HG02870 (cell line): ENCODE measurements at regions not wholly inside any gene's neighbourhood (a gene's known extent, or its start where the extent isn't known, plus 50 kb on each side); places are given as distances from the start of the nearest gene placed in this dataset.

Experiments
- ATAC-seq: cut with Tn5 transposase; IDR thresholded peaks from one replicate; pipeline ENCODE4 v1.9.1; 2021; ENCODE audit warnings: mild to moderate bottlenecking, moderate library complexity; ENCODE audit not compliant: unreplicated experiment

DNA sequence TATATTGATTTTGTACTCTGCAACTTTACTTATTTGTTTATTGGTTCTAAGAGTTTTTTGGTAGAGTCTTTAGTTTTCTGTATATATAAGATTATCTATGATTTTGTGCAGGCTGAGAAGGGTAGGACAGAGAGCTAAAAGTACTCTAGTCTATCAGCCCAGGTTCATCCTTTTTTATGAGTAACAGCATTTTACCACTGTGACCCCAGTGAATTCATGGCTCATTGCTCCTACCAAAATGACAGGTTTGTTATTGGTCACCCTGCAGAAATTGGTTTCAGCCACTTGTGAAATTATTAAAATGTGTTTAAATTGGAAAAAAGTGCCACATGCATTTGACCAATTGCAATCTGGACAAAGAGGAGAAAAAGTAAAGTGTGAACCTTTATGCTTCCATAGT, 421.4 kb upstream of the DAB2 start:
- no peak for ATAC-seq

DNA sequence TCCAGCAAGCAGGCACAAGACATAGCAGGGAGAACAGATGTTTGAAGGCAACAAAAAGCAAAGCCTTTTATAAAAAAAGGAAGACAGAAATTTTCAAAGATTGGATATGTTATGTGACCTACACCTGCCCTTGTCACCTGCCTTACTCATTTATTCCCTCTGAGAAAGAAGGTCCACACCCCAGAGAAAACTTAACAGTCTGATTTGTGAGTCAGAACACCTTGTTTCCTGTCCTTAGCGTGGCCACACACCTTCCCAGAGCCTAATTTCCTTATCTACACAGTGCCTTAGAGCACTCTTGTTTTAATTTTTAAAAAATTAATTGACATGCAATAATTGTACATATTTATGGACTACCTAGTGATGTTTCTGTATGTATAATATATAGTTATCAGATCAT, 419.0 kb upstream of the DAB2 start:
- ATAC-seq: no peak

DNA sequence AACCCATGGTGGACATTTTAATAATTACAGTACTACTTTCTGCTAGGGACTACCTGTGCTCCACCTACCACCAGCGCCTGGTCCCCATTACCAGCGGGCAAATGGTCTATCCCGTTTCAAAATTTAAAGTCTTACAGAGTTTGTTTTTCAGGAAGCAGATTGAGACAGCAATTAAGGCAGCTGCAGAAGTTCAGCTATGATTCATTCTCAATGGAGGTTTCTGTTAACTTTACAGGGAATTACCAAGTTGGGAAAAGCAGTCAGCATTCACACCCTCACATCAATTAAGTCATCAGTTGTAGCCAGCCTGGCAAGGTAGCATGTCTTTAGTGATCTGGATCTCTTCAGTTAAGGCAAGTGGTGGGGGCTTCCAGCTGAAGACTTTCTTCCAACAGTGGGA, 410.6 kb upstream of the DAB2 start:
- no peak for ATAC-seq

DNA sequence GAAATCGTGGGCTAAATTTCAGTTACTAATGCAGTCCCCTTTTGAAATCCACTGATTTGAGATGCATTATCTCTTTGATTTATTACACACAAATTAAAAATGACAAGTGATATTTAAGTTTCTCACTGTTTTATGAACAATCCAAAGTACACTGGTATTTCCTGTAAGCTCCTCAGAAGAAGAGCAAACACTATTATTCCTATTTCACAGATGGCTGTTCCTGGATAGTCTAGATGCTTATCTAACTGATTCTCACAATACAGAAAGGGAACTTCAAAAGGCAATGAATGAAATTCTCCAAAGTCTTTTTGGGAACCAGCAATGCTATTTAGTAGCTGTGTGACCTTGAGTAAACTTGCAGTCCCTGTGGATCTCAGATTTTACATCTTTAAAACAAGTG, 404.7 kb upstream of the DAB2 start:
- no peak for ATAC-seq

DNA sequence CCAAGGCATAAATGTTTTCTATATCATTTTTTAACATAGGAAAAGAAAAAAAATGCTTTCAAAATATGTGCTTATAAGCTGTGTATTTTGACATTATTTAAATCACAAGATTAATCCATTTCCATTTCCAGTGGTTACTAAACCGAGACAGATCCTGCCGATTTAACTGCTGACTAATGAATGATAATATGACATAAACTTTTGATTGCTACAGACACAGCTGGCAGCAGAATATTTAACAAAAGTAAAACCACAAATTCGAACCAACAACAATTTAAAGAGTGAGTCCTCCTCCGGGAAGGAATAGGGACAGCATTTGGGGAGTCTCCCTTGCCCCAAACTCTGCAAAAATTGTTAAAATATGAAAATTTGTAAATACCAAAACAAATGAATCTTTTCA, 401.3 kb upstream of the DAB2 start:
- no peak for ATAC-seq

DNA sequence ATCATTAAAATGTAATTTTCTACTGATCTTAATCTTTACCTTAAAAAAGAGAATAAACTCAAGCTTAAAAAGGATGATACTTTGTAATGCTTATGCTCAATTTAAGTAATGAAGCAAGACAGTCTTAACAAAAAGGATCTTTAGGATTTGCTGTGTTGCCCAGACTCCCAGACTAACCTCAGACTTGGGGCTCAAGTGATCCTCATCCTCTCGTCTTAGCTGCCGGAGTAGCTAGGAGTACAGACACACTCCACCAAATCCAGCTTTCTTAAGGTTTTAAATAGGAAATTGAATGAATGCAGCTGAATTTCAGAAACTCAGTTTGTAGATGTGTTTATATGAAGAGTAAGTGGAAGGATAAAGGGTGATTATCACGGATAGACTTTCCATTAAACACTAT, 400.5 kb upstream of the DAB2 start:
- ATAC-seq: no peak

DNA sequence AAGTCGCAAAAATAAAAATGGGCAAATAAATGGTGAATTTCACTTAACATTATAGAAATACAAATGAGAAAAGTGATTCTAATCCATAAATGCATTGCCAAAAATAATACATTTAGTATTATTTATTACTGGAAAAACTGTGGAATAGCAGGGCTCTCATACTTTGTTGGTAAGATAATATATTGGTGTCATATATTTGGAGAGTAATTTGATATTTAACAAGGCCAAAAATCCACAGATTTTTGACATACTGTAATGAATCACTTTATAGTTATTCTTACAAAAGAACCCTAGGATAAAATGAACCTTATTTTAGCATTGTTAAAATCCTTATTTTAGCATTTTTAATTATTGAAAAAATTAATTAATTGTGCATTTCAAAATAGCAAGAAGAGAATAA, 397.2 kb upstream of the DAB2 start:
- no peak for ATAC-seq

DNA sequence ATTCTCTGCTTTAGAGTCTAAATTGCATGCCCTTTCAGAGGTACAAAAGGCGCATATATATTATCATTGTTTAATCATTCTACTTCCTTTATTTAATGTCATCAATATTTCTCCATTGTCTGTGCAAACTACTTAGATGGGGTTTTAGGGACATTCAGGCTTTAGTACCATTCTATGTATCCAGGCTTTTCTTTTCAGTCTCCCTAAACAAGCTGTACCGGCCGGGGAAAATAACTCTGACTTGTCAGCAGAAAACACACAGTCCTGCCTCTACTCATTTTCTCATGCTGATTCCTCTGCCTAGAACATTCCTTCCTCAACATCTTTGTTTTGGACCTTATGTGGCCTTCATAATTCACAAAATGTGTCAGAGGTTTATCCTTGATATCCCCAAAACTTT, 392.1 kb upstream of the DAB2 start:
- no peak for ATAC-seq

DNA sequence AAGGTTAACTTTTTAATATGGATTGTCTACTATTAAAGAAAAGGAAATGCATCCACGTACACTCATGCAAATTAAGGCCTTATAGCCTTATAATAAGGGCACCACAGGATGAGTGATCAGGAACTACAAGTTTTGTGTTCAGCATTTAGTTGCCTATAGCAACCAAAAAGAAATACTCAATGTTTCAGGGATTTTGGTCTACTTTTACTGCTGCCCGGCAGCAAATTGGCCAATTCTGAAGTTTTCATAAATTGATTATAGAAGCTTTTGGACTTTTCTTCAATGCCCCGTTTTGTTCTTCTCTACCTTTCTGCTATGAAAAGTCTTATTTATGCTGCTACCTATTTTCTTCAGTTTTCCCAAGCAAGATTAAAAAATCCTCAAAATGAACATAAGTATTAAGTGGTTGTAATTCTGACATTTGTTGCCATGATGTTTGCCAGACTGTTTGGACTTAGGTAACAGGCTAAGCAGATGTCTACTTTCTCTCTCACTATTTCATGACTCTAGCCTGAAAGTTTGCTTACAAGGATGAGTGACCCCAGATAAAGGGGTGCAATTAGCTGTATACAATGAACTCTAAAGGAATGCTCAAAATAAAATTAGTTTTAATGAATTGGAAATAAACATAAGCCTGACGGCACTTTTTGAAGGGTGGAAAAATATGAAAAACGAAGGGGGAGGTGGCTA, 391.5 kb upstream of the DAB2 start:
- ATAC-seq: no peak

DNA sequence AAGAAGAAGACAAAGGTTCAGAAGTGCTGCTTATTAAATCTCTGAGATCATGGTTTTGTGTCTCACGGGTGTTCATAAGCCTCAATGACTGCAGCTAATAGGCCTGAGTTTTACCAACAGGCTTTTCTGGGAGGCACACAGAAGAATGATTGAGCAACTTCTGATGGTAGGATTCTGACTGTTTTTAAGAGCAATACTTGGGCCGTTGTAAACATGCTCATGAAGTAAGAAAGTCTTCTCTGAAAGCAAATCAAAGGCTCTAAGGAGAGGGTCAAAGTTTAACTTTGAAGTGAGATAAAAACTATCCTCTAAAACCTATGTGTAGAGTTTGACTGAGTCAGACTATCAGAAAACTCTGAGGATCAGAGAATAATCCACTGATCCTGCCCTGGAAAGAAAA, 390.9 kb upstream of the DAB2 start:
- ATAC-seq: no peak

DNA sequence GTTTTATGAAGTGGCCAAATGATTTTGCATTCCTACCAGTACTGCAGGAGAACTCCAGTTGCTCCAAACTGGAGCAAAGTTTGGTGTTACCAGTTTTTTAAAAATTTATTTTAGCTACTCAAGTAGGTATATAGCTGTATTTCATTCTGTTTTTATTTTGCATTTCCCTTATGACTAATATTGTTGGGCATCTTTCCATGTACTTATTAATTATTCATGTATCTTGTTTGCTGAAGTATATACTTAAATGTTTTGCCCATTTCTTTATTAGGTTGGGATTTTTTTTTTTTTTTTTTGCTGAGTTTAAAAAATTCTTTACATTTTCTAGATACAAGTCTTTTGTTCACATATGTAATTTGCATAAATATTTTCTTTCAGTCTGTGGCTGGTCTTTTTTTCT, 386.6 kb upstream of the DAB2 start:
- no peak for ATAC-seq

DNA sequence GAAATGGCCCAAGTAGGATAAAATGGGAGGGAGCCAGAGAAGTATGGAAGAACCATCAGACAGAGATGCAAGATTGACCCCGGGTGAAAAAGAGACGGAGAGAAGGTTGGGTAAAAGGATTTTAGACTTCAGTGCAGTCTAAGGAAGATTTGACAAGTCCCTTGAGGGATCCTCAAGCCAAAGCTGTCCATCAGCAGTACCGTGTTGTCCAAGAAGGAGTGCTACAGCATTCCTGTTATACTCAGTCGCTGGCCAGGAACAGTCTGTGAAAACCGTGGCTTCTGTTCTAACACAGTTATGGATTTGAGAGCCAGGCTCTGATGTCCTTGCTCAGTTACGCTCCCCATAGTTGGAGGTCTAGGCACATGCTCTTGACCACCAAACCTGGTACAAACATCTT, 383.9 kb upstream of the DAB2 start:
- ATAC-seq: no peak

DNA sequence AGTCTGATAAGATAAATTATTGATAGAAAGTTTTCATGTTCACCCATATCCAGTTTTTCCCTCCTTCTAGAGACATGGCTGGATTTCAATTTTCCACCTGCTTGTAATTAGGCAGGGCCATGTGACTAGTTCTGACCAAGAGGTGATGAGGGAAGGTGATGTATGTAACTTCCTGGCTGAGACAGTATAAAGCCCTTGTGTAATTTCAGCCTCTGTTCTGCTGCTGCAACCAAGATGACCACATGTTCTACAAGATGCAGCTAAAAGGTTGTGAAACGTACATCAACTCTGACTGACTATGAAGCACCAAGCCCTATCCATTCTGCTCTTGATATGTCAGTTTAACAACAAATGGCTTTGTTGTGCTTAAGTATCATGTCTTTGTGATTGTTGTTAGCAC, 376.5 kb upstream of the DAB2 start:
- ATAC-seq: no peak

DNA sequence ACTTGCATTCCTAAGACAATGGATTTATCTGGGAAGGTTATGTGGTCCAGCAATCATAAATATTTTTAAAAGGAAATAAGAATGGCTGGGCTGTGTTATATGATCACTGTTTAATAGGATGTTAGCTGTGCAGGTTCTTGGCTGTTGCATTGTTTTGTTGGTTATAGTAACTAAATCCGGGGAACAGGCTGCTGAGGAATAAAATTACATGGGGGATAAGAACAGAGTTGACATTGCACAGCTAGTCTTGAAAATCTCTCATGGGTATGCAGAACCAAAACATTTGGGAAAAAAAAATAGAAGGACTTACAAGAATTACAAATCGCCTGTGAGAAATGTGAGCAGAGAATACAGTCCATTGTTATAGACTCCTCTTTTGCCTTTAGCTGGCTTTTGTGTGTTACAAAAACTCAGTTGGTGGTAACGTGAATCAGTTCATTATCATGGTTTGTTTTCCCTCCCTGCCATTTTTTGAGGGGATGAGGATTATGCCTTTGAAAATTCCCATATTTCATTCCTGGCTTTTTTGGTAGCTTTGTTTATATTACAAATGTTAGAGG, 375.3 kb upstream of the DAB2 start:
- ATAC-seq: no peak

DNA sequence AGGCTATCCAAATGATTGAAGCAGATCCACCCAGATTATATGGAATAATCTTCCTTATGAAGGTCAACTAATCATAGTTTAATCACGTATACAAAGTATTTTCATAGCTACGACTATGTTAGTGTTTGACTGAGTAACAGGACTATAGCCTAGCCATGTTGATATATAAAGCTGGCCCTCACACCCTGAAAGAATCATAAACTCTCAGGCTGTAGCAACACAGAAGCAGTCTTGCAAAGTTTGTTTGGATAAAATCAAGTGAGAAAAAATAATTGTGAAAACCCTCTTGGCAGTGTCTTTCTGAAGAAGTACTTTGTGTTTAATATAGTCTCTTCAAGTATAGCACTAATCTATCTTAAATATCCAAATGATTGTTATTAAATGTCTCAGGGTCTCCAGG, 374.5 kb upstream of the DAB2 start:
- no peak for ATAC-seq

DNA sequence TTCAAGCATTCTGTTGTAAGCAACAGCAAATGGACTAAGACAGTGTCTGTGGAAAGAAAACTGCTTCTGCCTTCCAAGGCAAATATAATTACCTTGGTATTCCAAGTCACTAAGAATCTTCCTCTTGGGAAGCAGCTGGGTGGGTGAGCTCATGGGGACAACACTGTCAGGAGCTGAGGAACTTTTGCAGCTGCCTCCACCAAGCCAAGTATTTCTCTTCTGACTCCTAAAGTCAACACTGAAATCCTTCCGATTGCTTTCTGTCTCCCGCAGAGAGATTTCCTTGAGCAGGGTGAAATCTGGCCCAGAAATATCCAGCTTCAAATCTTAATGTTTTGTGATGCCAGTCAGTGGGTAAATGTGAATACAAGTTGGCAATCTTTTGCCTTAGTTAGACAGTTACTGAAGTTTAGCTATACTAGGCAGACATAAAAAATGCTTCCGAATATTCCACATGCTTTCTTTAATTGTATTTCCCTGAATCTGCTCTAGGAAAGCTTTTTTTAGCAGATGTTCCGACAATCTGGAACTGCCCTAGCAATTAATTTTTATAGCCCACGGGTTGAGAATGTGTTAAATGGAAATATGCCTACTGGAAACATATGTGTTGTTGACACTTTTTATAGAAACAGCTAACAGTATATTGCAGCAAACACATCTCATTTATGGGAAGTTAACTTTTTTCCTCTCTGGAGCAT, 369.9 kb upstream of the DAB2 start:
- ATAC-seq: no peak

DNA sequence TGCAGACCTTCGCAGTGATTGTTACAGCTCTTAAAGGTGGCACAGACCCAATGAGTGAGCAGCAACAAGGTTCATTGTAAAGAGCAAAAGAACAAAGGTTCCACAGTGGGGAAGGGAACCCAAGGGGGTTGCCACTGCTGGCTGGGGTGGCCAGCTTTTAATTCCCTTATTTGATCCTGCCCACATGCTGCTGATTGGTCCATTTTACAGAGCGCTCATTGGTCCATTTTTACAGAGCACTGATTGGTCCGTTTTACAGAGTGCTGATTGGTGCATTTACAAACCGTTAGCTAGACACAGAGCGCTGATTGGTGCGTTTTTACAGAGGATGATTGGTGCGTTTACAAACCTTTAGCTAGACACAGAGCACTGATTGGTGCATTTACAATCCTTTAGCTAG, 360.6 kb upstream of the DAB2 start:
- no peak for ATAC-seq

DNA sequence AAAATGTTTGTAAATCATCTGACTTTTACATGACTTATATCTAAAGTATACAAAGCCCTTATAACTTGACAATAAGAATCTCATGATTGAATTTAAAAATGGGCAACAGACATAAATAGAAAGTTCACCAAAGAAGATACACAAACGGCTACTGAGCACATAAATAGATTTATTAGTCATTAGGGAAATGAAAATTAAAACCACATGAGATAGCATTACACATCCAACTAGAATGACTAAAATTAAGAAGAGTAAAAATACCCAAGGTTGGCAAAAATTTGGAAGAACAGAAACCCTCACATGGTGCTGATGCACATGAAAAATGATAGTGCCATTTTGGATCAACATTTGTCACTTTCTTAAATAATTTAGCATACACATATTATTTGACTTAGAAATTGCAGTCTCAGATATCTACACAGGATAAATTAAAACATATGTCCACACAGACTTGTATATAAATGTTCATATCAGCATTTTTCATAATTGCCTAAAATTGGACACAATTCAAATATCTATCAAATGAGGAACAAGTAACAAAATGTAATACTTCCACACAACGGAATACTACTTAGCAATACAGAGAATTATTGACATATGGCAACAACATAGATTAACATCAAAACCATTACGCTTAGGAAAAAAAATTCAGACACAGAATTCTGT, 359.1 kb upstream of the DAB2 start:
- peak; percentile 72 for ATAC-seq

DNA sequence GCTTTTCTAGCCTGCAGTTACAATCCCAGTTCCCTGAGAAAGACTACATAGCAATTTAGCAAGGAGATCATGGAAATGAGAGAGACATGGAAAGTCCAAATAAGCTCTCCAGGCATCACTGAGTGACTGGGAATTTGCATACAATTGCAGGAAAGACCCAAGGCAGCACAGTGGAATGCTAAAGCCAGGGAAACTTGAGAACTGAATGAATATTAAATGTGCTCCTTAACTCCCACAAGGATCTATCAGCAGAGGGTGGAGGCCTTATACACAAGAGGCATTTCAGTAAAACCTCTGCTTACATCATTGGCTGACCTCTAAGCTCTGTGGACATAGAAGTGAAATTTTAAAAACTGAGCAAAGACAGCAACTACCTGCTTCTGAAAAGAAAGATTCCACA, 355.6 kb upstream of the DAB2 start:
- no peak for ATAC-seq

DNA sequence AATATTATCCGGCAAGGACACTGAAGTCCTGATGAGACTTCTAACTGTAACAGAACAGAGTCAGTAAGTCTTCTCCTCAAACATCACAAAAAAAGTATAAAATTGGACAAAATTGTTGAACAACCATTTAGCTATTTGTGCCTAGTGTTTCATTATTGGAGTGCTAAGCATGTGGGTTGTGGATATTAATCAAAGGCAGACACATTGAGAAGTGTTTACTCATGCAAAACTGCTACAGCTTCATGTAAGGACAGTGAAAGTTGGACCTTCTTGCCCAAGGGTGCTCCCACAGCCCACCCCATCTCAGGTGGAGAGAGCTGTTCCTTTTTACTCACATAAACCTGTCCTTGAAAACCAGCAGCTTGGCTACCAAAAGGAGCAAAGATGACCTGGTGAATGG, 355.1 kb upstream of the DAB2 start:
- no peak for ATAC-seq

DNA sequence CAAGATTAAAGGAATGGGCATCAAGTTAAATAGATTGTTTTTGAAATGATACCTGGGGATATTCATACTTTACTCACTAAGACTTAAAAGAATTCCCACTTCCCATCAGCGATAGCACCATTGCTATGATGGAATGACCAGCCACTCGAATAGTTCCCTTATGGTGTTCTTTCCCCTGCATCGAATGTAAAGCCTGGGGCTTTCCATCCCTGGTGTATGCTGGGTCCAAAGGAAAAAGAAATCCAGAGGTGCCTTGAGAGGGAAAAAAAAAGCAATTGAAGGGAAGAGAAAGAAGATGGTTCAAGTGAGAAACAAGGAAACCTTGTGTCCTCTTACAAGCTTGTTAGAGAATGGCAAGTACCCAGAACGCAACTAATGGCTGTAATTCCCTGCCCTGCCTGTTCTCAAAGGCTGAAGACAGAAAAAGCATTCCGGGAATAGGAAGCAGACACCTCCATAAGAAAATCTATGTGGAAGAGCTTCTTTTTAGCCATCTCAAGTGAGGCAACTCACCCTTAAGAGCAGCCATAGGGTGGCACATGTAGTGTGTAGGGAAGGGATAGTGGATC, 351.1 kb upstream of the DAB2 start:
- ATAC-seq: no peak
